HG02981 (cell line): ENCODE measurements at regions not wholly inside any gene's neighbourhood (a gene's known extent, or its start where the extent isn't known, plus 50 kb on each side); places are given as distances from the start of the nearest gene placed in this dataset.
"Not testable (repeated sequence)": the region's sequence is repeated elsewhere in the genome, so short reads cannot be mapped to it uniquely, and the experiment has no call there.

Experiments used
- ATAC-seq: cut with Tn5 transposase; IDR thresholded peaks from one replicate; pipeline ENCODE4 v1.9.1; 2021; ENCODE audit warnings: mild to moderate bottlenecking, moderate library complexity; ENCODE audit not compliant: unreplicated experiment

DNA sequence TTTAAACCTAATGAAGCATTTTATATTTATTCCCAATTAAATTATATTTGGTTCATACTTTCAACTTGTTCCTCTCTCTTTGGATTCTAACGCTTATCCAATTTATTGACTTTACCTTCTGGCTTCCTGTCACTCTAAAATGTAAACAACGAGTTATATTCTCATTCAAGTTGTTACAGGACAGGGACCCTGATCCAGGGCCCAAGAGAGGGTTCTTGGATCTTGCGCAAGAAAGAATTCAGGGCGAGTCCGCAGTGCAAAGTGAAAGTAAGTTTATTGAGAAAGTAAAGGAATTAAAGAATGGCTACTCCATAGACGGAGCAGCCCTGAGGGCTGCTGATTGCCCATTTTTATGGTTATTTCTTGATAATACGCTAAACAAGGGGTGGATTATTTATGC is 405.6 kb upstream of the API5 start:
- no peak for ATAC-seq

DNA sequence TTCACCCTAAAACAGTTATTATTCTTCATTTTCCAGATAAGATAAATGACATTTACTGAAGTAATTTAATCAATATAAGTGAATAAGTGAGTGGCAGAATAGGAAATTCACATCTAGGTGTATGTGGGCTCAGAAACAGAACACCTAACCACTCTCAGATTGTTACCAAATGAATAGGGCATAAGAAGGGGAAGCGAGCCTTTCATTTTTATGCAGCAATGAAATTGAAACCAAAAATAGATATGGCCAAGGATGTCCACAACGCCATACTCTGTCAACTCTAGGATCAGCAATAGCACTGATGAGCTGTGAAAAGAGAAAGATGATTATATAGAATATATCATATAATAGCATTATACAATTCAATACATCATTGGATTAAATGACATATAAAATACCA is 398.1 kb upstream of the API5 start:
- no peak for ATAC-seq

DNA sequence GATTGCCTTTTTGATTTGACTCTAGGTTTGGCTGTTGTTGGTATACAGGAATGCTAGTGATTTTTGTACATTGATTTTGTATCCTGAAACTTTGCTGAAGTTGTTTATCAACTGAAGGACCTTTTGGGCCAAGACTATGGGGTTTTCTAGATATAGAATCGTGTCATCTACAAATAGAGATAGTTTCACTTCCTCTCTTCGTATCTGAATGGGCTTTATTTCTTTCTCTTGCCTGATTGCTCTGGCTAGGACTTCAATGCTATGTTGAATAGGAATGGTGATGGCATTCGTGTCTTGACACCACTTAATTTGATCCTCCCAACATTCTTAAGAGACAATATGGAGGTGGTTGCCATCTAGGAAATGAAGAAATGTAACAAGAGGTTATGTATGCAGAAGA is 388.1 kb upstream of the API5 start:
- no peak for ATAC-seq

DNA sequence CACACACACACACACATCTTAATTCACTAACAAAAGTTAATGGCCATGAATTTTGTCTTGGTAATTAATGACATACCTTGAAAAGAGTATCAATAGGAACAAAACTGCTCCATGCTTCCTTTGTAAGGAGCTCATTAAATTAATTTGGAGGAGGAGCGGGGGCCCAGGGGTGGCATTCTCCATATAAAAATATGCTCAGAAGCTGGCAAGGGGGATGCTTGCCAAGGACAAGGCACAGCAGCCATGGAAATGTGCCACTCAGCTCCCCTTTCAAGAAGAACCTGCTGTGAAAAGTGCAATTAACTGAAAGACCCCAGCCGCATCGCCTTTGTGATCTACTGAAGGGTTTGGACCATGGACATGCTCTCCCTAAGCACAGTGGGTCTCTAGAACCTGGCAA is 385.9 kb upstream of the API5 start:
- ATAC-seq, result no peak

DNA sequence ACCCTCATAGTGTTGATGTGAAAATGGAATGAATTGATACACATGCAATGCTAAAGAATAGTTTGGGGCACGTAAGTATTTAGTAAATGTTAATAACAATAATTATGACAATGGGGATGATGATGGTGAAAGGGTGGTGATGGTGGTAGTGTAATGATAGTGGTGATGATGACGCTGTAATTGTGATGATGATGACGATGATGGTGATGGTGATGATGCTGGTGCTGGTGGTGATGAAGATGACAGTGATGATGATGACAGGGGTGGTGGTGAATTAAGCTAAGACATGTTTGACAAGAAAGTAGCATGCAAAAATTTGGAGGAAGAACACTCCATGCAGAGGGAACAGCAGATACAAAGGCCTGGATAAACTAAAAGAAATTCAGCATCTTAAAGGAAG is 364.4 kb upstream of the API5 start:
- no peak for ATAC-seq

DNA sequence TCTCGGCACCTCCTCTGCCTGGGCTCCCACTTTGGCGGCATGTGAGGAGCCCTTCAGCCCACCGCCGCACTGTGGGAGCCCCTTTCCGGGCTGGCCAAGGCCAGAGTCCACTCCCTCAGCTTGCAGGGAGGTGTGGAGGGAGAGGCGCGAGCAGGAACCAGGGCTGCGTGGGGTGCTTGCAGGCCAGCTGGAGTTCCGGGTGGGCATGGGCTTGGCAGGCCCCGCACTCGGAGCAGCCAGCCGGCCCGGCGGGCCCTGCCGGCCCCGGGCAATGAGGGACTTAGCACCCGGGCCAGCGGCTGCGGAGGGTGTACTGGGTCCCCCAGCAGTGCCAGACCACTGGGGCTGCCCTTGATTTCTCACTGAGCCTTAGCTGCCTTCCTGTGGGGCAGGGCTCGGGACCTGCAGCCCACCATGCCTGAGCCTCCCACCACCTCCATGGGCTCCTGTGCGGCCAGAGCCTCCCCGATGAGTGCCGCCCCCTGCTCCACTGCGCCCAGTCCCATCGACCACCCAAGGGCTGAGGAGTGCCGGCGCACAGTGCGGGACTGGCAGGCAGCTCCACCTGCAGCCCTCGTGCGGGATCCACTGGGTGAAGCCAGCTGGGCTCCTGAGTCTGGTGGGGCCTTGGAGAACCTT is 361.9 kb upstream of the API5 start:
- not testable (repeated sequence) for ATAC-seq

DNA sequence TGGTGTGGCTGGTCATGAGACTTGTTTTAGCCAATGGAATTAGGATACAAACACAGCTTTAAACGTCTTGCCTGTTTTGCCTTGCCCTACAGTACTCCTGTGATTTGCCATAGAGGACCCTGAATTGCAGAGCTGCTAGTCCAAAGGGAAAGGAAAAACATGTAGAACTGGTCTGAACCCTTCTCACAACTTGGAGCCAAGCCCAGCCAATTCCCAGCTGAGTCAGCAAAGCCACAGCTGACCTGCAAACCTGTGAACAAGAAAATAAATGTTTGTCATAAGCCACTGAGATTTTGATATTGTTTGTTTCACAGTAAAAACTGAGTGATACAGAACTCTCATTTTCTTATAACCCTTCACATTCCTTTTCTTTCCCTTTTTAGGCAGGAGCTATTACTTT is 360.5 kb upstream of the API5 start:
- ATAC-seq, result no peak

DNA sequence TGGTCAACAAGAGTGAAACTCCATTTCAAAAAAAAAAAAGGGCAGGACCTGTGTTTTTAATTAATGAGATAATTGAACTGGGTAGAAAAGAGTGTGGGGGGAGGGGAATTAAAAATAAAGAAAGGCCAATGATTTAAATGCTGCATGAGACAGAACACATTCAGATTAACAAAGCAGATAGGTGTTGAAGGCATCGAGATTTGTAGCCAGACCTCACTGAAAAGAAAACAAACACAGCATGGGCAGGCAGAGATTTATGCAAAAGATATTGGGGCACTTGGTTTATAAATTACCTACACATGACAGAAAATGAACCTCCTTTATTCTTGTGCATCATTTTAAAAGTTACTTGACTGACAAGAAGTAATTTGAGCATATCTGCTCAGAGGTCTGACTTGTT is 354.0 kb upstream of the API5 start:
- ATAC-seq, result no peak

DNA sequence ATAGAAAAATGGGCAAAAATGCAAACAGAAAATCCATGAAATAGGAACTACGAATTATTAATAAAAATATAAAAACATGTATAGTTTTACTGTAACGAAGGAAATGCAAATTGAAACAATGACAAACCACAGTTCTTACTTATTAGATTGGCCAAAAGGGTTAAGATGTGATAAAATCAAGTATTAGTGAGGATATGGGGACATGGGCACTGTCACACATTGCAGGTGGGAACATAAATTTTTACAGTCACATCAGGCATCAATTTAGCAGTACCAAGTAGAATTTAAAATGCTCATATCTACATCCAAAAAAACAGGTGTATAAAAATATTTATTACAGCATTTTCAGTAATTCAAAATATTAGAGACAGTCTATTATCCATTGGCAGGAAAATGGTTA is 353.2 kb upstream of the API5 start:
- ATAC-seq, result no peak

DNA sequence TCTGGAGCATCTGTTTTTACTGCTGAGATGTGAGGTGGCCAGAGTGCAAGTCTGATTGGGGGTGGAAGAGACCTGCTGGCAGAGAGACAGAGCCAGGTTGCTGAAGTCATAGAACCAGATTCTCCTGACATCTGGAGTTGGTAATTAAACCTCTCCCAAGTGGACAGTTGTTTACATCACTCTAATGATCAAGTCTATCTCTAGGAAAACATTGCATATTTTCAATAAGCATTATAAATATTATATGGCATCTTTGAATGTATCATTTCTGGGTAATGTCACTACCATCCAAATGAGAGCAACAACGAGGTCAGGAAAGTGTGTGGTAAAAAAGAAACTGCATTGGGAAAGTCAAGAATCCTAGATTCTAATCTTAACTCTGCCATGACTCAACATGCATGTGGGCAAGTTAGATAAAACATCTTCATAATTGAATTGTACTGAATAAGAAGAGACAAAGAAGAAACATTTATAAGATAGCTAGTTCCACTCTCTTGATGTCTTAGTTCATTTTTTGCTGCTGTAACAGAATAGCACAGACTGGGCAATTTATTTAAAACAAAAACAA is 351.2 kb upstream of the API5 start:
- ATAC-seq, result no peak

DNA sequence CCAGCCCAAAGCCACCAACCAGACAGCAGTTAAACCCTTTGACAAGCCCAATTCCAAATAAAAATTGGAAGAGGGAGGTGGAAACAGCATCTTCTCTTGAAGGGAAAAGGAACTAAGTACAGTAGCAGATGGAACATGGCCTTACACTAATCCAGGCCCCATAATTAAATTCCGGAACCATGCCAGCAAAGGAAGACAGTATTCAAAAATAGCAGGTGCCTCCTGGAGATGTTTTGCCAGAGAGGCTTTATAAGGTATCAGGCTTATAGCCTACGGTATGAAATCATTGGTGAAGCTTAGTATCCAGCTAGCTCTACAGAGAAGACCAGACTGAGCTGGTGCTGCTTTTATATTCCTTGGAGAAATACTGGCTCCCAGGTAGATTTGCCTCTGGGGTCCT is 344.1 kb upstream of the API5 start:
- ATAC-seq, result no peak

DNA sequence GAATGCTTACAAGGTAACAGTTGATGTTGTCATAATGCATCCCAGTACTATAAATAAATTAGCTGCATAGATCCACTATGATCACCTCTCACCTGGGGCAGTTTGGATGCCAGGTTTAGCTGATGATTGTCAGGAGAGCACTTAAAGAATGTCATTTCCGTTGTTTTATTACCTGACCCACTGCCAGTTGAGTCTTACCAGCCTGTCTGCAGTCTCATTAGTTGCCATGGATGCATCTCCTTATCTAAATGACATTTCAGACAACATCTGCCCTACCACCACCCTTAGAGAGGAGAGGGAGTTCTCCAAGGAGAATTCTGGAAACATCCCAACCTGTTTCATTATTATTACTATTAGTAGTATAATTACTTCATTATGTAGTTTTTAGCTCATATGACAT is 339.1 kb upstream of the API5 start:
- ATAC-seq, result no peak

DNA sequence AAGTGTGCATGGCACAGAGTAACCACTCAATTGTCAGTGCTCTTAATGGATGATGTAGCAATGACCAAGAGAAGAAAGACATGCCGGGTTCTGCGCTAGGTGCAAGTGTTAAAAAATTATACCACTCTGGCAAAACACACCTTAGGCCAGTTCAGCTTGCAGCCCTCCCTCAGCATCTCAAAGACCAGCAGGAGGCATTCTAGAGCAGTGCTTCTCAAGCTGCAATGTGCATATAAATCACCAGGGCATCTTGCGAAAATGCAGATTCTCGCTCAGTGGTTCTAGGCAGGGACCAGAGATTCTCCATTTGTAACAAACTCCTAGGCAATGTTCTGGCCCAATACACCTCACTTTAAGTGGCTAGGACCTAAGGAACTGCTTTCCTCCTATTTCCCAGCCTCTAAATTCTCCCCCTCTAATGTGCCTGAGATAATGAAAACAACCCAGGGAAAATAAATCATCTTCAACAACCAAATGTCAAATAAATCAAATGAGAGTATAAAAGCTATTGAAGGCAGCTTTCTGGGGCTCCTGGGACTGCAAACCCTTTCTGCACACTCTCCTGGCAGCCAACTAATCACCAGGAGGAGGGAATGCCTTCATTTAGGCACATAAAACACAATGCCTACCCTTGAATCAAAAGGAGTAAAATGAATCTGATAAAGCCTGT is 337.2 kb upstream of the API5 start:
- ATAC-seq, result no peak

DNA sequence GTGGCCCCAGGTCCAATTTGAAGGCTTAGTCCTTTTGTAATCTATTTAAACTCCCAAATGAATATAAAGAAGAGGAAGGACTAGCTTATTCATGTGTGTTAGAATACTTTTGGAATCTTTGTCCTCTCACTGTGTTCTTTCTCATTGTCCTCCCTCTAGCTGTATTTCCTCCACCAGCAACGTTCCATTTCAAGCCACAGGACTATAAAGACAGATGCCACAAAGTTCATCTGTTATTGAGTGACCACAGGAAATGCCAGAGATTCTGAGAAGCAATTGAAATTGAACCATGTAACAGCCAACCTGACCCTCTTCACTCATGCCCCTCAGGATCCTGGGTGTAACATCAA is 336.6 kb upstream of the API5 start:
- no peak for ATAC-seq

DNA sequence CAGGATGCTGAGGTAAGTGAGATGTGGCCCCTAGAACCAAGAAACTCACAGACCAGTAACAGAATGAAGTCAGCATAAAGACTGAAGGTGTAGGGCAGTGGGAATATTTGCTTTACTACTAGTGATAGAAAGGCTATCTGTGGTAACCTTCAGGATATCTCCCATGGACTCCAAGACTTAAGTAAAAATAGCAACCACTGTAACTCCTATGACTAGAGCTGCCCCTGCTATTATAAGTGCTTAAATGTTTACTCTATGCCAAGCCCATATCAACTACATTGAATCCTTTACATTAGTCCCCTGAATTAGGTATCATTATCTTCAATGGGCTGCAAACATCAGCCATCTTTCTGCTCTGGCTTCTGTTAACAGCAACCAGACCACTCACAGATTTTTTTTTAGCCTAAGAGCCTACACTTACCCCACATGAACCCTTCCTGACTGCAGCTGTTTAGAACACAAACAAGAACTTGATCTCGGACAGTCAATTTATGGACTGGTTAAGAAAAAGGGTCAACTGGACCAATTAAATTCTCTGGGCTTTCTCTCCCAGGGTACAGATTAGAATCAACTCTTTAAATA is 335.1 kb upstream of the API5 start:
- no peak for ATAC-seq

DNA sequence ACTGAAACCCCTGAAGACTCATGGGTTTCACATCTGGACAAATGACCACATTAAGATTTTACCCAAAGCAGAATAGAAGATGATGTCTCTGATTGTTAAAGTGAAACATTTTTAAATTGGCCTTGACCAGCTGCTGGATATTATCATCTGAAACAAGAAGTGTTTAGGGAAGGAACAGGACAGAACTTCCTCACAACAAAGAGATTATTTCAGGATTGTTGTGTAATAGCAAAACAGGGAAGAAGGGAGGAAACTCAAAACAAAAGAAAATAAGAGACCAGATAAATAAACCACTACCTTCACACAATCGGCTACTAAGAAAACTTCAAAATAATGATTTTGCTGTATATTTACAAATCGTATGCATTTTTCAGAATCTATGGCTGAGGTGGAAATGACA is 319.2 kb upstream of the API5 start:
- no peak for ATAC-seq

DNA sequence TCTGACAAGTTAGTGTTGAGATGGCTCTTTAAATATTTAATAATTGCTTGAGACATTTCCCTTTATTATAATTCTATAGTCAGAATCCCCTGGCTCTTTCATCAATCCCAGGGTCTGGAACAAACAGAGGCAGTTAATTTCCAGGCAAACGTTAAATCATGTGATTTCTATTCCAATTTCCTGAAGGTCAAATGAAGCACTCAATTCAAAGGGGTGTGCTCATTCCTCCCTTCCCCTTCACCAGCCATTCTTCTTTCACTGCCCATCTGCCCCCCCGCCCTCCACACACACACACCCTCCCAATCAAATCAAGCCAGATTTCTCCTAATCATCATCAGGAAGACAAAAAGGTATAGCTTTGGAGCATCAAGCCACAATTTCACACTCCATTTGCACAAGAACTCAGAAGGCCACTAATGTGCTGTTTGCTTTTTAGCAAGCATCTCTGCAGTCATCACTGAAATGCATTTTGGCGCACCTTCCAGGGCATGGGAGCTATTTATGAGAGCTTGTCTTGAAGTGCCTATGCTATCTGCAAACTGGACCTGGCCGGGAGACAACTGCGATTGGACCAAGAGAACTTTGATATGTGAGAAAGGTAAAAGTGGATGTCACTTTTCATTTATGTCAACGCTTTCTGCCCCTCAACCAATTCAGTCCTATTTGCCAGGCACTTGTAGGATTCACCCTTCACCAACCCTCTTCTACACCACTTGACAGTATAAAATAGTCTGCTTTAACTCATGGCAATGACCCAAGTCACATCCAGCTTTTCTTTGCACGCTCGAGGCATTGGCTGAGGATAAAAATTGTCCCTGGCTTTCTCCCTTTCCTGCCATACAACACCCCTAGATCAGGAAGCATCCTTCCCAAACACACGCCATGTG is 315.1 kb upstream of the API5 start:
- ATAC-seq, result no peak

DNA sequence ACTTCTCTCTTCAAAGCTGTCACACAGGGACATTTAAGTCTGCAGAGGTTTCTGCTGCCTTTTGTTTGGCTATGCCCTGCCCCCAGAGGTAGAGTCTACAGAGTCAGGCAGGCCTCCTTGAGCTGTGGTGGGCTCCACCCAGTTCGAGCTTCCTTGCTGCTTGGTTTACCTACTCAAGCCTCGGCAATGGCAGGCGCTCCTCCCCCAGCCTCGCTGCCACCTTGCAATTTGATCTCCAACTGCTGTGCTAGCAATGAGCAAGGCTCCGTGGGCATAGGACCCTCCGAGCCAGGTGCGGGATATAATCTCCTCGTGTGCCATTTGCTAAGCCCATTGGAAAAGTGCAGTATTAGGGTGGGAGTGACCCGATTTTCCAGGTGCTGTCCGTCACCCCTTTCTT is 306.9 kb upstream of the API5 start:
- not testable (repeated sequence) for ATAC-seq

DNA sequence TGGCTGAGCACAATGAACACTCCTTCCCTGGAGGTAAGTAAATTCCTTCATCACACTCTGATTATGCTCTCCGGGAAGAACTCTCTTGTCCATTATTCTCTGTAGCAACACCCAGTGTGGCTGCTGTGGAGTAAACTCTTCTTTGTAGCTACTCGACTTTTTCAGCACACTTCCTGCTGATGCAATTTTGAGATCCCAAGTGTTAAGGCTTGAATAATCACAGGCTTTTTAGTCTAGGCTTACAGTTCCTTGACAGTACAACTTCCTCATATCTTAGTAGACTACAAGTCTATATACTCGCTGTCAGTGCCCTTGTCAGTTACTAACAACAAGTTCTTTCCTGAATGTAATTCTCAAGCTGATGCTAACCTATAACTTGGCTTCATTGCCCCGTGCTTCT is 301.8 kb upstream of the API5 start:
- ATAC-seq, result no peak

DNA sequence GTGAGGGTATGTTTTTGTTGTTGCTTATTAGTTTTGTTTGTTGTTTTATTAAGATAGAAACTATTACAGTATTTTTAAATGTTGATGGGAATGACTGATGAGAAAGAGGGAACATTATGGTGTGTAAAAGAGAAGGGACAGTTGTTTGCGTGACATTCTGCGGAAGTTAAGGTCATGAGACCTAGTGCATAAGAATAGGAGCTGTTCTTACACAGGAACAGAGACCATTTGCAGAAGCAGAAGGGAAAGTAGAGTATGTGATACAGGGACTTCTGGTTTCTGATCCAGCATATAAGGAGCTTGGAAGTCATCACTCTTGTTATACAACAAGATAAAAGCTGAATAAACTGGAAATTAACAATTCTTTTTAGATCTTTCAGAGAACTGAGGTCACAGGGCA is 299.2 kb upstream of the API5 start:
- no peak for ATAC-seq

DNA sequence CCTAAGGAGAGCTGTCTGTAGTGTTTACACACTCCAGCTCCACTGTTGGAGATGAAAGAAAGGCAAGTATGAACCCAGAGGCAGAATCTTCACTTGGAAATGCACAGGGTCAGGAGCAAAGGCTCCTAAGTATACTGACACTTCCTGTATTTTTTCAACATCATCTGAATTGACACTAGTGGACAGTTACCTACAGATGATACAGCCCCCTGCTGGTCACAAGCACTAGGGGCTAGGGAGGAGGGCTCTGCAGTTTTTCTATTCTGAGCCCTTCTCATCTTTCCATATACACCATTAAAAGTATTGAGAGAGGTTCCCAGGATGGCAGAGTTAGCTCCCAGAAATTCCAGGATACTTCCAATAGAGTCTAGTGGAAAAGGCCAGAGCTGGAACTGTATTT is 290.3 kb upstream of the API5 start:
- ATAC-seq, result no peak

DNA sequence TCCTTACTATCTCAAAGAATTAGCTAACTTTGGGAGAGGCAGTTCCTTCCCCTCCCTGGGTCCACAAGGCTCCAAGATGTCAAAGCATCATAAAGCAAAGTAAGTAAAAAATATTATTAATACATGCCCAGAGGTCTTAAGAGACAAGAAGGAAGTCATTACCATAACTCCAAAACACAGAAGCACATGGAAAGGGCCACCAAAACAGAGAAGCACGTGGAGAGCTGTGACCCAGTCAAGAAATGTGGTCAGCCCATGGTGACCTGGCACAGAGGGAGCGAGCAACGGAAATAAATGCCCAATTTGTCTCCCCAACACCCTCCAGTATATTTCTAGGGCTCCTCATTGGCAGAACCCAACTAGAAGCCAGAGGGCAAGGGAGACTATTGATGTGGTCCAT is 277.5 kb upstream of the API5 start:
- ATAC-seq, result no peak
